Stimulated activated CD8-positive, alpha-beta memory T cell treated with anti-CD3 and anti-CD28 coated beads, Interleukin-4, amount 100 ng/mL, for 48 hours (primary cell): ENCODE measurements at regions not wholly inside any gene's neighbourhood (a gene's known extent, or its start where the extent isn't known, plus 50 kb on each side); places are given as distances from the start of the nearest gene placed in this dataset.

Source experiments
- DNase-seq: peaks from one replicate; pipeline ENCODE4 v3.0.0-alpha.2; 2020

GRCh38 chr15:39194106-39194830, 386.6 kb upstream of the THBS1 start:
- no peak for DNase-seq

GRCh38 chr15:39195961-39196486, 384.9 kb upstream of the THBS1 start:
- DNase-seq: no peak

- no peak for DNase-seq
Observed at GRCh38 chr15:39198044-39199000, 382.6 kb upstream of the THBS1 start.

GRCh38 chr15:39199076-39199475, 381.8 kb upstream of the THBS1 start:
- no peak for DNase-seq

GRCh38 chr15:39200586-39200985, 380.3 kb upstream of the THBS1 start:
- DNase-seq: no peak

- no peak for DNase-seq
Observed at GRCh38 chr15:39202641-39203040, 378.2 kb upstream of the THBS1 start.

GRCh38 chr15:39204031-39204430, 376.8 kb upstream of the THBS1 start:
- DNase-seq: no peak

- DNase-seq: no peak
Observed at GRCh38 chr15:39205081-39205480, 375.8 kb upstream of the THBS1 start.

- no peak for DNase-seq
Observed at GRCh38 chr15:39205506-39206371, 375.1 kb upstream of the THBS1 start.

- DNase-seq: no peak
Observed at GRCh38 chr15:39207532-39208115, 373.3 kb upstream of the THBS1 start.

- no peak for DNase-seq
Observed at GRCh38 chr15:39208187-39208586, 372.7 kb upstream of the THBS1 start.

GRCh38 chr15:39209548-39210211, 371.2 kb upstream of the THBS1 start:
- DNase-seq: no peak

- no peak for DNase-seq
Observed at GRCh38 chr15:39211108-39211979, 369.5 kb upstream of the THBS1 start.

GRCh38 chr15:39213385-39213840, 367.5 kb upstream of the THBS1 start:
- no peak for DNase-seq

- no peak for DNase-seq
Observed at GRCh38 chr15:39215015-39215414, 365.9 kb upstream of the THBS1 start.

- no peak for DNase-seq
Observed at GRCh38 chr15:39216816-39217215, 364.1 kb upstream of the THBS1 start.

- no peak for DNase-seq
Observed at GRCh38 chr15:39219608-39220007, 361.3 kb upstream of the THBS1 start.

- DNase-seq: no peak
Observed at GRCh38 chr15:39226169-39226937, 354.5 kb upstream of the THBS1 start.

- DNase-seq: no peak
Observed at GRCh38 chr15:39227001-39227400, 353.9 kb upstream of the THBS1 start.

GRCh38 chr15:39228889-39229288, 352.0 kb upstream of the THBS1 start:
- no peak for DNase-seq
